ENCODE measurements at regions not wholly inside any gene's neighbourhood (a gene's known extent, or its start where the extent isn't known, plus 50 kb on each side); places are given as distances from the start of the nearest gene placed in this dataset.
A peak's percentile ranks its signal among the peaks of the same experiment; 100 is the strongest.

GRCh38 chr10:3491571-3491970 is 293.4 kb downstream of the KLF6 start:
- Histone ChIP-seq H3K36me3 (no peaks in the 10 kb centered on the region), H3K27me3 (no peaks in the 10 kb centered on the region), H3K4me1 (peaks cover 0 to 16% (median 0%) of the 10 kb centered on the region in 9 donors), H3K27ac (no peak overlapping the region), H3K9me3 (no peaks in the 10 kb centered on the region), H3K4me3 (no peak overlapping the region)
- DNase-seq (no peak), ATAC-seq (no peak)
- 78 to 83% methylated on average over 4 of the region's 4 CpGs for WGBS, 2 donors
- intact Hi-C loops (cut with DNase I), result loop anchor here in 1 of 10 donors (10.0 kb wide), 1 partner anchor 247 kb away; no protein-coding TSS in a partner anchor
- TF ChIP-seq CTCF (IDR thresholded peaks at IDR 0.05), result no peak

- no peak for TF ChIP-seq CTCF (IDR thresholded peaks at IDR 0.05)
- Histone ChIP-seq H3K4me3 (no peak overlapping the region), H3K36me3 (no peaks in the 10 kb centered on the region), H3K9me3 (no peaks in the 10 kb centered on the region), H3K27ac (no peak overlapping the region), H3K27me3 (no peaks in the 10 kb centered on the region), H3K4me1 (peaks cover 10 to 30% (median 23%) of the 10 kb centered on the region in 9 donors)
- no peak for DNase-seq
- ATAC-seq, result no peak
- 74 to 75% methylated on average over 4 of the region's 4 CpGs for WGBS, 2 donors
- intact Hi-C loops (cut with DNase I), result loop anchor here in 1 of 10 donors (10.0 kb wide), 1 partner anchor 88 kb away; no protein-coding TSS in a partner anchor
Measured at GRCh38 chr10:3487228-3487627, 297.8 kb downstream of the KLF6 start.

- TF ChIP-seq CTCF (IDR thresholded peaks at IDR 0.05), result no peak
- DNase-seq (no peak), ATAC-seq (no peak)
- peaks cover 10 to 35% (median 27%) of the 10 kb centered on the region in 9 donors for H3K4me1 ChIP-seq
- H3K27me3 ChIP-seq, result no peaks in the 10 kb centered on the region
- H3K27ac ChIP-seq, result no peak overlapping the region
- intact Hi-C loops (cut with DNase I), result loop anchor here in 1 of 10 donors (10.0 kb wide), 1 partner anchor 88 kb away; no protein-coding TSS in a partner anchor
- no peaks in the 10 kb centered on the region for H3K9me3 ChIP-seq
- H3K36me3 ChIP-seq, result no peaks in the 10 kb centered on the region
- H3K4me3 ChIP-seq, result no peak overlapping the region
- WGBS, 2 donors, result 88 to 89% methylated on average over 12 of the region's 12 CpGs
Measured at GRCh38 chr10:3486346-3487065, 298.5 kb downstream of the KLF6 start.

- H3K27me3 ChIP-seq, result no peaks in the 10 kb centered on the region
- ATAC-seq (peak in 5 of 8 donors; percentile 28 to 52 (median 40)), DNase-seq (no peak)
- intact Hi-C loops (cut with DNase I), result loop anchor here in 1 of 10 donors (10.0 kb wide), 1 partner anchor 90 kb away; no protein-coding TSS in a partner anchor
- TF ChIP-seq CTCF (IDR thresholded peaks at IDR 0.05), result no peak
- H3K36me3 ChIP-seq, result no peaks in the 10 kb centered on the region
- H3K4me3 ChIP-seq, result no peak overlapping the region
- 86 to 89% methylated on average over 15 of the region's 15 CpGs for WGBS, 2 donors
- no peaks in the 10 kb centered on the region for H3K9me3 ChIP-seq
- peak overlapping the region in 7 of 10 donors; percentile 43 to 71 (median 60) for H3K27ac ChIP-seq
- peaks cover 10 to 35% (median 27%) of the 10 kb centered on the region in 9 donors for H3K4me1 ChIP-seq
Measured at GRCh38 chr10:3485057-3485686, 299.8 kb downstream of the KLF6 start.
